WERI-Rb-1 (cell line): ENCODE measurements at regions not wholly inside any gene's neighbourhood (a gene's known extent, or its start where the extent isn't known, plus 50 kb on each side); places are given as distances from the start of the nearest gene placed in this dataset.

Experiments
- DNase-seq: peaks from one replicate; pipeline ENCODE4 v3.0.0-alpha.2; 2020
- H3K27ac ChIP-seq: fragments of 250-450 bp; sonication (Bioruptor Pico); 2 replicates; pipeline ENCODE4 v1.5.1; 2020; ENCODE audit warnings: mild to moderate bottlenecking, moderate library complexity
- H3K27me3 ChIP-seq: fragments of 250-450 bp; sonication (Bioruptor Pico); 2 replicates; pipeline ENCODE4 v1.5.1; 2021; ENCODE audit warnings: mild to moderate bottlenecking, low read depth, moderate library complexity; ENCODE audit not compliant: insufficient read depth, severe bottlenecking
- H3K36me3 ChIP-seq: fragments of 250-450 bp; sonication (Bioruptor Pico); 2 replicates; pipeline ENCODE4 v1.5.1; 2020; ENCODE audit warnings: mild to moderate bottlenecking, moderate library complexity
- H3K4me3 ChIP-seq: 2 replicates; pipeline ENCODE4 v1.5.1; 2011; ENCODE audit warnings: low read depth, mild to moderate bottlenecking, control low read depth, low read length
- H3K9me3 ChIP-seq: fragments of 250-450 bp; sonication (Bioruptor Pico); 2 replicates; pipeline ENCODE4 v1.5.1; 2021; ENCODE audit warnings: mild to moderate bottlenecking, moderate library complexity; ENCODE audit not compliant: severe bottlenecking
- TF ChIP-seq, protein P1 (sequence below): IDR thresholded peaks from 2 replicates; pipeline ENCODE4 v1.5.1; 2011; ENCODE audit warnings: low read depth, mild to moderate bottlenecking, control low read depth, inconsistent platforms, low read length

DNA sequence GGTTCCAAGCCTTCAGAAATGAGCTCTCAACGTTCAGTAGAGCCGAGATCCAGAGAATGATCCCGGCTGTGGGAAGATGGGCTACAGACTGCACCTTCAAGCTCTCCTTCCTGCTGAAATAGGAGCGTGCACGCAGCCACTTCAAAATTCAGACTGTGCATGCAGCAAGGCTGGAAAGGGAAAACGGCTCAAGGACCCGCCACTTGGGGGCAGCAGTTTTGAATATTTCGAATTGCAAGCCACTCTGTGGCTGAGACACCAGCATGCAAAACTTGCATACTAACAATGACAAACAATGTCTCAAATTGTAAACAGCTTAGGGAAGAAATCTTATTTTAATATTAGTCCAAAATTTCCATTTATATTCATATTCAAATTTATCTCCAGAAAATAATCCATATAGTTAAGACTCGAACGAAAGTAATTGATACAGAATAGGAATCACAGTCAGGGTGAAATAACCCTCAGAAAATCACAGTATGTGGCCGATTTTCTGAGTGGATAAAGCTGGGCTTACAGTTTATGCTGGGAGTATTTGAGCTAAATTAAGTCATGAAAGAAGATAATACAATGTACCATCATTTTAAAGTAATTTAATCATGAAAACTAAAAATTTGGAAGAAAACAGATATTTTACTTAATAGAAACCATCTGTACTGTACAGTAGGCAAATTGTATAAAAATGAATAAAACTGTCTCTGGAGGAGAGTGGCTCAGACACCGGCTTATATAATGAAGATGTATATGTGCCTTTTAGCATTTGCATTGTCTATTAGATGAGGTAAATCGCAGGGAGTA, 137.9 kb upstream of the MKI67 start:
- peaks cover 2% of the 10 kb centered on the region for H3K27me3 ChIP-seq
- TF ChIP-seq, protein P1, sequence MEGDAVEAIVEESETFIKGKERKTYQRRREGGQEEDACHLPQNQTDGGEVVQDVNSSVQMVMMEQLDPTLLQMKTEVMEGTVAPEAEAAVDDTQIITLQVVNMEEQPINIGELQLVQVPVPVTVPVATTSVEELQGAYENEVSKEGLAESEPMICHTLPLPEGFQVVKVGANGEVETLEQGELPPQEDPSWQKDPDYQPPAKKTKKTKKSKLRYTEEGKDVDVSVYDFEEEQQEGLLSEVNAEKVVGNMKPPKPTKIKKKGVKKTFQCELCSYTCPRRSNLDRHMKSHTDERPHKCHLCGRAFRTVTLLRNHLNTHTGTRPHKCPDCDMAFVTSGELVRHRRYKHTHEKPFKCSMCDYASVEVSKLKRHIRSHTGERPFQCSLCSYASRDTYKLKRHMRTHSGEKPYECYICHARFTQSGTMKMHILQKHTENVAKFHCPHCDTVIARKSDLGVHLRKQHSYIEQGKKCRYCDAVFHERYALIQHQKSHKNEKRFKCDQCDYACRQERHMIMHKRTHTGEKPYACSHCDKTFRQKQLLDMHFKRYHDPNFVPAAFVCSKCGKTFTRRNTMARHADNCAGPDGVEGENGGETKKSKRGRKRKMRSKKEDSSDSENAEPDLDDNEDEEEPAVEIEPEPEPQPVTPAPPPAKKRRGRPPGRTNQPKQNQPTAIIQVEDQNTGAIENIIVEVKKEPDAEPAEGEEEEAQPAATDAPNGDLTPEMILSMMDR, result peak; percentile 70
- no peaks in the 10 kb centered on the region for H3K36me3 ChIP-seq
- no peak overlapping the region for H3K4me3 ChIP-seq
- DNase-seq, result peak; percentile 75
- H3K9me3 ChIP-seq, result no peaks in the 10 kb centered on the region
- no peak overlapping the region for H3K27ac ChIP-seq

DNA sequence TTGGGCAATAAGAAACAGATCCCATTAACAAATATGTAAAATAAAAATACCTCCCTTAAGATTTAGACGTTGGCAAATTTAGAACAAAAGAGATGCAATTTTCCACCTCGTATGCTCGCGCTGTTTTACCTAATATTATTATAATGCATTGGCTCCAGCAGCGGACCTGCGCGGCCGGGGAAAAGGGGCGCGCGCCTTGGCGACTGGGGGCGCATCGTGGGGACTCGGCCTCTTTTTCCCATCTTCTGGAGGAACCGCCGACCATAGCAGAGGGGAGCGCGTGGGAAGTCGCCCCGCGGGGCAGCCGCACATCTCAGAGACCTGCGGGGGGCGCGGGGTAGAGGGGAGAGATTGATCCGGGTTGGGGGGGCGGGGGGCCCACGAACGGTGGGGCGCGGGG, 139.4 kb upstream of the MKI67 start:
- no peak overlapping the region for H3K4me3 ChIP-seq
- TF ChIP-seq, protein P1, result no peak
- peaks cover 2% of the 10 kb centered on the region for H3K27me3 ChIP-seq
- DNase-seq, result no peak
- no peaks in the 10 kb centered on the region for H3K36me3 ChIP-seq
- no peaks in the 10 kb centered on the region for H3K9me3 ChIP-seq
- H3K27ac ChIP-seq, result no peak overlapping the region

DNA sequence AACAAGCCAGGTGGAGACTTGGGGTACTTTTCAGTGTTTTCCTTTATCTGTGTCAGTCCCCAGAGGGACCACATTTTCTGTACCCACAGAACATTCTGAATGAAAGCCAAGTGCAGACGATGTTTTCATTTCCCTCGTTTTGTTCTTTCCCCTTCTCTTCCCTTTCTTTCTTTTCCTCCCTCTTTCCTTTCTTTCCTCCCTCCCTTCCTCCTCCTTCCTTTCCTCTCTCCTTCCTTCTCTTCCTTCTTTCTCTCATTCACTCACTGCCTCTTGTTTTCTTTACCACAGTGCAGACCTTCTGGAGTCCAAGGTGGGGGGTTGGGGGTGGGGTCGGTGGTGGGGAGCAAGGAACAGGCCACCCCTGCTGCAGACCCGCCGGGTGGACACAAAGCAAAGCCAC, 141.4 kb upstream of the MKI67 start:
- Histone ChIP-seq H3K27me3 (peaks cover 2% of the 10 kb centered on the region), H3K4me3 (no peak overlapping the region), H3K36me3 (no peaks in the 10 kb centered on the region), H3K9me3 (no peaks in the 10 kb centered on the region), H3K27ac (no peak overlapping the region)
- no peak for DNase-seq
- TF ChIP-seq, protein P1, result no peak

DNA sequence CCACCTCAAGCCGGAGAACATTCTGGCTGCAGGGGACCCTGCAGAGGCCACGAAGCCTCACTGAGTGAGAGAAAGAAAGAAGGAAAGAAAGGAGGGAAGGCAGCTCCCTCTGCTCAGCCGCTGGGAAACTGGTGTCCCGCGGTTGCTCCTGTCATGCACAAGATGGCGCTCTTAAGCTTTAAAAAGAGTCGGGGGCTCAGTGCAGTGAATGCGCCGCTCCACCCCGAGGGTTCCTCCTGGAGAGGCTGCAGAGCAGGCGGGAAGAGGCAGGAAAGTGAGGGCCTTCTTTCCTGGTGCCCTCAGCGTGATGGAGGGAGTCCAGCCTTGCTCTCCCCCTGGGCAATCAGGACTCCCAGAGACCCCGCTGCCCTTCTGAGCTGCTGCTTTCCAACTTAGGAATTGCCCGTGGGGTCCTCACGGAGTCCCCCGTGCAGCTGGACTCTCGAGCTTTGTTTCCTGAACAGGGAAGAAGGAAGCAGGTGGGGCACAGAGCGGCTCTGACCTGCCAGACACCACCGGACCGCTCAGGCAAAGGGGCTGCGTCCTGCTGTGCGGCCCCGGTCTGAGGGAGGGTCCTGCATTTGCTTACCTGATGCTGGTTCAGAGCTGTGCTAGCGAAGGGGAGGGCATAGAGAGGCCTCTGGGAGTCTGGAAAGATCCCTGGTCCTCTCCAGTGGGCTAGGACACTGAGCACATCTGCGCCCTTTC, 141.9 kb upstream of the MKI67 start:
- H3K4me3 ChIP-seq, result no peak overlapping the region
- DNase-seq, result peak; percentile 75
- no peaks in the 10 kb centered on the region for H3K36me3 ChIP-seq
- TF ChIP-seq, protein P1, result peak; percentile 85
- no peak overlapping the region for H3K27ac ChIP-seq
- peaks cover 5% of the 10 kb centered on the region for H3K27me3 ChIP-seq
- no peaks in the 10 kb centered on the region for H3K9me3 ChIP-seq

DNA sequence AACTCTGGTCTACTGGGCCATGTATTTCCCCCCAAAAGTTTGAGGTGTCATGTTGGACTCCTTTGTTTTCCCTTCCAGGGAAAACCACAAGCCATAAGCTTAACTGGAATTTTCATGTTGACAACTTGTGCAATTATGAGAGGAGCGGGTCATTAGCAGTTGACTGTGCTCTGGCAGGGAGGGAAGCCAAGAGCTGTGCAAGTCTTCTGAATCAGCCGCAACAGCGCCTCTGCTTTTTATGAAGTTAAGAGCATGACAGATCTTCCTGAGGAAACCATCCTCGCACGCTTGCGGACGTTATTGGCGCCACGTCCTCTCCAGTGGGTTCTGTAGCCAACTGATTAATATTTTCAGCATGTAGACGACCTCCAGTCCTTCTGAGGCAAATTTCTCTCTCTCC, 148.7 kb upstream of the MKI67 start:
- no peaks in the 10 kb centered on the region for H3K36me3 ChIP-seq
- TF ChIP-seq, protein P1, result no peak
- no peak overlapping the region for H3K4me3 ChIP-seq
- H3K9me3 ChIP-seq, result no peaks in the 10 kb centered on the region
- peaks cover 16% of the 10 kb centered on the region for H3K27me3 ChIP-seq
- DNase-seq, result no peak
- H3K27ac ChIP-seq, result no peak overlapping the region
